Osteoblast (primary cell): ENCODE measurements at regions not wholly inside any gene's neighbourhood (a gene's known extent, or its start where the extent isn't known, plus 50 kb on each side); places are given as distances from the start of the nearest gene placed in this dataset.

ENCODE experiments used
- DNase-seq: peaks from one replicate; pipeline ENCODE4 v3.0.0; 2011; ENCODE audit warnings: low spot score, mixed read lengths; ENCODE audit not compliant: insufficient read length; ENCODE audit errors: missing footprints
- H2AFZ ChIP-seq: 2 replicates; pipeline ENCODE4 v1.6.0; 2011; ENCODE audit warnings: mild to moderate bottlenecking, low read length
- H3K27ac ChIP-seq: 2 replicates; pipeline ENCODE4 v1.5.1; 2011; ENCODE audit warnings: mild to moderate bottlenecking, low read depth, low read length, moderate library complexity
- H3K27me3 ChIP-seq: 2 replicates; pipeline ENCODE4 v1.6.0; 2012; ENCODE audit warnings: mild to moderate bottlenecking, control low read depth, inconsistent platforms, low read length, moderate library complexity; ENCODE audit not compliant: insufficient read depth
- H3K36me3 ChIP-seq: 2 replicates; pipeline ENCODE4 v1.5.1; 2011; ENCODE audit warnings: mild to moderate bottlenecking, low read length, control low read depth, moderate library complexity; ENCODE audit not compliant: insufficient read depth
- H3K4me1 ChIP-seq: 2 replicates; pipeline ENCODE4 v1.5.1; 2011; ENCODE audit warnings: mild to moderate bottlenecking, low read length, control low read depth, moderate library complexity; ENCODE audit not compliant: insufficient read depth
- H3K4me2 ChIP-seq: 2 replicates; pipeline ENCODE4 v1.6.0; 2011; ENCODE audit warnings: mild to moderate bottlenecking, low read length; ENCODE audit not compliant: insufficient read depth
- H3K4me3 ChIP-seq: fragments of 200-600 bp; sonication (generic); 3 replicates; pipeline ENCODE4 v1.5.1; 2012; ENCODE audit warnings: mild to moderate bottlenecking, low read length, inconsistent platforms; ENCODE audit not compliant: insufficient read depth
- H3K79me2 ChIP-seq: 2 replicates; pipeline ENCODE4 v1.6.0; 2012; ENCODE audit warnings: mild to moderate bottlenecking, low read length, control low read depth, inconsistent platforms; ENCODE audit not compliant: insufficient read depth
- H3K9me3 ChIP-seq: 2 replicates; pipeline ENCODE4 v1.5.1; 2011; ENCODE audit warnings: low read depth, low read length, control low read depth
- H4K20me1 ChIP-seq: 2 replicates; pipeline ENCODE4 v1.6.0; 2012; ENCODE audit warnings: mild to moderate bottlenecking, low read length, control low read depth; ENCODE audit not compliant: insufficient read depth
- CTCF ChIP-seq: IDR thresholded peaks from 2 replicates; pipeline ENCODE4 v1.5.1; 2011; ENCODE audit warnings: mild to moderate bottlenecking, low read depth, low read length, moderate library complexity; ENCODE audit errors: extremely low read depth

GRCh38 chr4:31272331-31273061 is 552.3 kb downstream of the PCDH7 start:
- Histone ChIP-seq H3K9me3 (peaks cover 3% of the 10 kb centered on the region), H3K4me1 (no peaks in the 10 kb centered on the region), H3K27me3 (no peaks in the 10 kb centered on the region), H2AFZ (no peak overlapping the region), H3K27ac (no peak overlapping the region), H4K20me1 (no peaks in the 10 kb centered on the region), H3K4me3 (no peak overlapping the region), H3K36me3 (no peaks in the 10 kb centered on the region), H3K79me2 (no peaks in the 10 kb centered on the region), H3K4me2 (no peak overlapping the region)
- no peak for TF ChIP-seq CTCF
- peak; percentile 18 for DNase-seq

- DNase-seq: no peak
- H3K79me2 ChIP-seq: no peaks in the 10 kb centered on the region
- H3K36me3 ChIP-seq: no peaks in the 10 kb centered on the region
- H3K4me2 ChIP-seq: no peak overlapping the region
- no peaks in the 10 kb centered on the region for H4K20me1 ChIP-seq
- TF ChIP-seq CTCF: no peak
- H3K4me3 ChIP-seq: no peak overlapping the region
- H3K27ac ChIP-seq: no peak overlapping the region
- H2AFZ ChIP-seq: no peak overlapping the region
- no peaks in the 10 kb centered on the region for H3K27me3 ChIP-seq
- no peaks in the 10 kb centered on the region for H3K4me1 ChIP-seq
- H3K9me3 ChIP-seq: peaks cover 3% of the 10 kb centered on the region
Observed at GRCh38 chr4:31275906-31276305, 555.7 kb downstream of the PCDH7 start.

- H3K27ac ChIP-seq: no peak overlapping the region
- H3K79me2 ChIP-seq: no peaks in the 10 kb centered on the region
- no peak overlapping the region for H3K4me3 ChIP-seq
- H3K27me3 ChIP-seq: no peaks in the 10 kb centered on the region
- H4K20me1 ChIP-seq: no peaks in the 10 kb centered on the region
- no peaks in the 10 kb centered on the region for H3K4me1 ChIP-seq
- no peak overlapping the region for H3K4me2 ChIP-seq
- H3K36me3 ChIP-seq: no peaks in the 10 kb centered on the region
- no peak for TF ChIP-seq CTCF
- no peak for DNase-seq
- H2AFZ ChIP-seq: no peak overlapping the region
- peaks cover 11% of the 10 kb centered on the region for H3K9me3 ChIP-seq
Observed at GRCh38 chr4:31283679-31284078, 563.5 kb downstream of the PCDH7 start.

GRCh38 chr4:31290836-31291235 is 570.7 kb downstream of the PCDH7 start:
- Histone ChIP-seq H3K9me3 (no peaks in the 10 kb centered on the region), H3K4me1 (no peaks in the 10 kb centered on the region), H4K20me1 (no peaks in the 10 kb centered on the region), H3K27me3 (no peaks in the 10 kb centered on the region), H2AFZ (no peak overlapping the region), H3K27ac (no peak overlapping the region), H3K4me2 (no peak overlapping the region), H3K4me3 (no peak overlapping the region), H3K36me3 (no peaks in the 10 kb centered on the region), H3K79me2 (no peaks in the 10 kb centered on the region)
- no peak for TF ChIP-seq CTCF
- DNase-seq: no peak
